ENCODE measurements at regions not wholly inside any gene's neighbourhood (a gene's known extent, or its start where the extent isn't known, plus 50 kb on each side); places are given as distances from the start of the nearest gene placed in this dataset.

DNA sequence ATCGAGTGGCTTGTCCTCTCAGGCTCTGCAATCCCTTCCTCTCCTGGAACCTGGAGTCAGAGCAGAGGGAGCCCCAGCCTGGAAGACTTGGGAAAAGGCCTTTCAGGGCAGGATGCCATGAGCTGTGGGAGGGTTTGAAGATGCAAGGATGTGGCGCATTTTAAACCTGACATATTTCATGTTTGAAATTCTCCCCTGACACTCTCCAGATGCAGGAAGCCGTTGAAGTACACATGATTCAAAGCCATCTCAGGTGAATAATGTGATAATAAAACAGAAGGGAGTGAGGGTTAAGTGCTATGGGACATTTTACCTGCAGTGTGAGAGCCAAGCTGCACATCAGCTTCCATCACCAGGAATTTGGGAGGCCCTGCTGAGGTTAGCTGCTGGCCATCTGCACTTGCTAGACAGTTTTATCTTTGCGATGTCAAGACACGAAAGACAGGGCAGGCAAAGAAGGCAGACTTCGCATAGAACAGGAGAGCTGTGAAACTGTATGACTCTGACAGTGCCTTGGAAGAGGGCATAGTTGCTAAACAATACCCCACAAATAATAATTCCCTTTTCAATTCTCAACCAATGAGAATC is 159.1 kb upstream of the GDF10 start:
- TF ChIP-seq, protein P1, sequence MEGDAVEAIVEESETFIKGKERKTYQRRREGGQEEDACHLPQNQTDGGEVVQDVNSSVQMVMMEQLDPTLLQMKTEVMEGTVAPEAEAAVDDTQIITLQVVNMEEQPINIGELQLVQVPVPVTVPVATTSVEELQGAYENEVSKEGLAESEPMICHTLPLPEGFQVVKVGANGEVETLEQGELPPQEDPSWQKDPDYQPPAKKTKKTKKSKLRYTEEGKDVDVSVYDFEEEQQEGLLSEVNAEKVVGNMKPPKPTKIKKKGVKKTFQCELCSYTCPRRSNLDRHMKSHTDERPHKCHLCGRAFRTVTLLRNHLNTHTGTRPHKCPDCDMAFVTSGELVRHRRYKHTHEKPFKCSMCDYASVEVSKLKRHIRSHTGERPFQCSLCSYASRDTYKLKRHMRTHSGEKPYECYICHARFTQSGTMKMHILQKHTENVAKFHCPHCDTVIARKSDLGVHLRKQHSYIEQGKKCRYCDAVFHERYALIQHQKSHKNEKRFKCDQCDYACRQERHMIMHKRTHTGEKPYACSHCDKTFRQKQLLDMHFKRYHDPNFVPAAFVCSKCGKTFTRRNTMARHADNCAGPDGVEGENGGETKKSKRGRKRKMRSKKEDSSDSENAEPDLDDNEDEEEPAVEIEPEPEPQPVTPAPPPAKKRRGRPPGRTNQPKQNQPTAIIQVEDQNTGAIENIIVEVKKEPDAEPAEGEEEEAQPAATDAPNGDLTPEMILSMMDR (IDR thresholded peaks at IDR 0.05): no peak
- TF ChIP-seq EP300 (IDR thresholded peaks at IDR 0.05): no peak
- no peak for TF ChIP-seq POLR2A (IDR thresholded peaks at IDR 0.05)
